ENCODE measurements at regions not wholly inside any gene's neighbourhood (a gene's known extent, or its start where the extent isn't known, plus 50 kb on each side); places are given as distances from the start of the nearest gene placed in this dataset.

DNA sequence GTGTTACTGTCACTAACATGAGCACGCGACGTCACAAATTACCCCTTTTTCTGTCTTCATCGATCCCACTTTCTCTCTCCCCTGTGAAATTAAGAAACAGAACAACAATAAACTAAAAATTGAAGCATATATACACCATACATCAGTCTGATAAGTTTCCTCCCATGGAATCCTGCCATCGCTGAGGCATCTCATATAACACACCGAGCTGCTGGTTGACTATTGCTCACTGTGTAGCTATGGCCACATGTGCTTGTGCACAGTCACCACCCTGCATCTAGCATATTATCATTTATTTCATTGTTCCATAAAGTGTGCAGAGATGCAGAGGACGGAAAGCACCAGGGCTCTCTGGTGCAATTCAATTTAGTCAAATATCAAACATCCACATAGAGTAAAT is 777.9 kb upstream of the ARRDC4 start:
- no peak for DNase-seq
- Histone ChIP-seq H3K27ac (no peak overlapping the region), H3K27me3 (no peaks in the 10 kb centered on the region), H3K36me3 (replicated peaks in 1 of 2) (no peaks in the 10 kb centered on the region), H3K9me3 (replicated peaks in 1 of 3) (no peaks in the 10 kb centered on the region), H3K4me1 (replicated peaks in 1 of 2) (no peaks in the 10 kb centered on the region), H3K4me3 (no peak overlapping the region)
- WGBS, 4 donors: 87 to 95% (median 91%) methylated on average over 7 of the region's 7 CpGs
- TF ChIP-seq POLR2A (IDR thresholded peaks at IDR 0.05): no peak
- TF ChIP-seq, protein P1, sequence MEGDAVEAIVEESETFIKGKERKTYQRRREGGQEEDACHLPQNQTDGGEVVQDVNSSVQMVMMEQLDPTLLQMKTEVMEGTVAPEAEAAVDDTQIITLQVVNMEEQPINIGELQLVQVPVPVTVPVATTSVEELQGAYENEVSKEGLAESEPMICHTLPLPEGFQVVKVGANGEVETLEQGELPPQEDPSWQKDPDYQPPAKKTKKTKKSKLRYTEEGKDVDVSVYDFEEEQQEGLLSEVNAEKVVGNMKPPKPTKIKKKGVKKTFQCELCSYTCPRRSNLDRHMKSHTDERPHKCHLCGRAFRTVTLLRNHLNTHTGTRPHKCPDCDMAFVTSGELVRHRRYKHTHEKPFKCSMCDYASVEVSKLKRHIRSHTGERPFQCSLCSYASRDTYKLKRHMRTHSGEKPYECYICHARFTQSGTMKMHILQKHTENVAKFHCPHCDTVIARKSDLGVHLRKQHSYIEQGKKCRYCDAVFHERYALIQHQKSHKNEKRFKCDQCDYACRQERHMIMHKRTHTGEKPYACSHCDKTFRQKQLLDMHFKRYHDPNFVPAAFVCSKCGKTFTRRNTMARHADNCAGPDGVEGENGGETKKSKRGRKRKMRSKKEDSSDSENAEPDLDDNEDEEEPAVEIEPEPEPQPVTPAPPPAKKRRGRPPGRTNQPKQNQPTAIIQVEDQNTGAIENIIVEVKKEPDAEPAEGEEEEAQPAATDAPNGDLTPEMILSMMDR (IDR thresholded peaks at IDR 0.05): no peak
- intact Hi-C loops (cut with DNase I): no loop called here

DNA sequence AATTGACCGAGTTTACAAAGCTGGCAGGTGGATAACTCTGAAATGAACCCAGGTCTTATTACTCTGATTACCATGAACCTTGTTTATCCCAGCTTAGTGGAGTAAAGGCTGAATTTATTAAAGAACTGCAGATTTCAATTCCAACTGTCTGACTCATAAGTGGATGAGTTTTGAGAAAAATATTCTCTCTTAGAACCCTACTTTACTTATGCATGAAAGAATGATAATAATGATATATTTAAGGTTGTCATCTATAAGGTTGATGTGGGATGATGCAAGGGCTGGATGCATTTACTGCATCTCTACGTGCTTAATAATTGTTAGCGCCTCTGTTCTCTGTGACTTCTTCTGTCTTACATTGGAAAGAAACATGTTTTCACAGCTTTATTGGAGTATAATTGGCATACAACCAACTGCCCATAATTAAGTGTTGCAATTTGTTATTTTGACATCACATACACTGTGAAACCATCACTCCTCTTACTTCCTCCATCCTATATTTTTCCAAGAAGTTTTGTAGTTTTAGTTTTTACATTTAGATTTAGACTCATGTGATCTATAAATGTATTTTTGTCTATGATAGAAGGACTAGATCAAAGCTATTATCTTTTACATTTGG is 771.2 kb upstream of the ARRDC4 start:
- intact Hi-C loops (cut with DNase I): no loop called here
- H3K27me3 ChIP-seq: no peaks in the 10 kb centered on the region
- no peaks in the 10 kb centered on the region for H3K36me3 ChIP-seq (replicated peaks in 1 of 2)
- TF ChIP-seq POLR2A (IDR thresholded peaks at IDR 0.05): no peak
- TF ChIP-seq, protein P1 (IDR thresholded peaks at IDR 0.05): no peak
- no peak overlapping the region for H3K4me3 ChIP-seq
- DNase-seq: no peak
- 66 to 79% (median 74%) methylated on average over 3 of the region's 3 CpGs for WGBS, 4 donors
- no peaks in the 10 kb centered on the region for H3K9me3 ChIP-seq (replicated peaks in 1 of 3)
- no peak overlapping the region for H3K27ac ChIP-seq
- no peaks in the 10 kb centered on the region for H3K4me1 ChIP-seq (replicated peaks in 1 of 2)

DNA sequence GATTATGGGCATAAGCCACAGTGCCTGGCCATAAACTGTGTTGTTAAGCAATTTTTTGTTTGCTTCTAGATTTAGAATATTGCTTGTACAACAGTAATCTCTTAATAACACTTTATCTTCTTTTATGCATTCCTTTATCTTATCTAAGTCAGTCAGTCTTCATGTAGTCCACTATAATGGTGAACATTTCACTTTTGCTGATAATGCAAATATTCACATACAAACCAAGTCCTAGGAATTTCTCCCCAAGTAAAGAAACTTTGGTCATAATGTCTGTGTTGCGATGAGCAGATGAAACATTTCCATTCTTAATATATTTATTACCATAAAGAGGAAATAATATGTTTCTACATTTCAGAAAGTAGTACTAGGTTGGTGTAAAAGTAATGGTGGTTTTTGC is 765.8 kb upstream of the ARRDC4 start:
- 83 to 96% (median 92%) methylated on average over 1 of the region's 1 CpG for WGBS, 4 donors
- Histone ChIP-seq H3K4me1 (replicated peaks in 1 of 2) (no peaks in the 10 kb centered on the region), H3K9me3 (replicated peaks in 1 of 3) (no peaks in the 10 kb centered on the region), H3K4me3 (no peak overlapping the region), H3K36me3 (replicated peaks in 1 of 2) (no peaks in the 10 kb centered on the region), H3K27me3 (no peaks in the 10 kb centered on the region), H3K27ac (no peak overlapping the region)
- intact Hi-C loops (cut with DNase I): no loop called here
- TF ChIP-seq POLR2A (IDR thresholded peaks at IDR 0.05): no peak
- TF ChIP-seq, protein P1 (IDR thresholded peaks at IDR 0.05): no peak
- DNase-seq: no peak

DNA sequence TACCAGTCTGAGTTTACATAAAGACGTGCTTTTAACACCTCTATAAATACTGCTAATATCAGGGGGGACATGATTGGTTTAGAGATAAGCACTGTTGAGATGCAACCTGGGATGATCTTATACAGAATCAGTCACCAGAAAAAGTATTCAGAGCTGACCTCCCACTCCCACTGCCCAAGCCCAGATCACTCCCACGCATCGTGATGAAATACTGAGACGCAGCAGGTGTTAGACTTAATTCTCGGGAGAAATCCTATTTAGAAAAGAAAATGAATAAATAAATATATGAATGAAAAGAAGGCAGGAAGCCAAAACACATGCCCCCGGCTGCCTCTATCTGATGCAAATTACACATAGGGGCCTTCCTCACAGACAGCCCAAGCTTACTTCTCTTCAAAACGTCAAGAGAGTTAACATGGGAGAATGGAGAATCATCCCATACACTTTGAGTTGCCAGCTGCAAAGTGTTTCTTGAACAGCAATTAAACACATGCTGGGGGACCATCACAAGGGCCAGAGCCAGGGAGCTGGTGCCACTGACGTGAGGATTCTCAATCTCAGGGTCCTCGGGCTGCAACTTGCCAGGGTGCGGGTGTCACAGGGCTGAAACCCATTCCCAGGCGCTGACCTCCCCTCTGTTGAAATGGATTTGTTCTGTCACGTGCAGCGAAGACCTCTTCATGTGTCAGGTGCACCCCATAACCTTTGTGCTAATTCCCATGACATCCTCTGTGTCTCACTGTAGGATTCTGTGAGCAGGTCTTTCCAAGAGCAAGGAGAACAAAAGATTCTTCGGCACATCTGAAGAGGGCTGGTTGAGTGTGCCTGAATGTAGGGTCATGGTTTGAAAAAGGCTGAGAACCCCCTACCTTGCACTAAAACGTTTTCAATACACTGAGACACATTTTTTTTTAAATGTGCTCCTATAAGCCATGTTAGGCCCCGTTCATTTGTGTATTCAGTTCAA is 764.2 kb upstream of the ARRDC4 start:
- Histone ChIP-seq H3K27me3 (no peaks in the 10 kb centered on the region), H3K27ac (no peak overlapping the region), H3K4me3 (no peak overlapping the region), H3K4me1 (replicated peaks in 1 of 2) (no peaks in the 10 kb centered on the region), H3K36me3 (replicated peaks in 1 of 2) (no peaks in the 10 kb centered on the region), H3K9me3 (replicated peaks in 1 of 3) (no peaks in the 10 kb centered on the region)
- no peak for DNase-seq
- intact Hi-C loops (cut with DNase I): no loop called here
- TF ChIP-seq, protein P1 (IDR thresholded peaks at IDR 0.05): no peak
- TF ChIP-seq POLR2A (IDR thresholded peaks at IDR 0.05): no peak
- WGBS, 4 donors: 62 to 76% (median 71%) methylated on average over 12 to 16 of the region's 16 CpGs
